Right renal cortex interstitium (tissue), 3 donors: ENCODE measurements at regions not wholly inside any gene's neighbourhood (a gene's known extent, or its start where the extent isn't known, plus 50 kb on each side); places are given as distances from the start of the nearest gene placed in this dataset.

Experiments
- DNase-seq, 3 donors: peaks; one replicate each; pipeline ENCODE4 v3.0.0-alpha.2; 2013; ENCODE audit warnings: low read depth in 3 of 3, low spot score in 2 of 3

DNA sequence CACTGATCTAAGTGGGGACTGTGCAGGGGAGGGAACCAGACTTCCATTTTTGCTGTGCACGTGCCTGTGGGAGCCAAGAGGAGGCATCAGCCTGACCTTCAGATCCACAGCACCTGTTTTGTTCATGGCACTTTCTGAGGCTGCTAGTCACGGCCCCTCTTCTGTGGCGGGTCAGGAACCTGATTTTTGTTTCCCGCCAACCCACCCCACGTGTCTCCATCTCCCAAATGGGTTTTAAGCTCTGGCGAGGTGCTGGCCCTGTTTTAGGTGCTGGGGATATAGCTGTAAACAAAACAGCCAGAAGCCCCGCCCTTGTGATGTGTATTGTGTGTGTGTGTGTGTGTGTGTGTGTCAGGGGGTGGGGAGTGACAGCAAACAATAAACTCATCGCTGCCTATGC, 60.4 kb upstream of the GRPEL1 start:
- DNase-seq: no peak

GRCh38 chr4:7127576-7127975, 59.7 kb upstream of the GRPEL1 start:
- DNase-seq: no peak

GRCh38 chr4:7126981-7127380, 59.1 kb upstream of the GRPEL1 start:
- DNase-seq: no peak

GRCh38 chr4:7124689-7125442, 57.0 kb upstream of the GRPEL1 start:
- peak in 1 of 3 donors; percentile 39 for DNase-seq

- no peak for DNase-seq
These were observed 54.2 kb upstream of the GRPEL1 start for GRCh38 chr4:7121866-7122653.

GRCh38 chr4:7121174-7121573, 53.3 kb upstream of the GRPEL1 start:
- no peak for DNase-seq

GRCh38 chr4:7120341-7120740, 52.5 kb upstream of the GRPEL1 start:
- DNase-seq: no peak

GRCh38 chr4:7118013-7118832, 50.4 kb upstream of the GRPEL1 start:
- DNase-seq: no peak
